Keratinocyte (primary cell): ENCODE measurements at regions not wholly inside any gene's neighbourhood (a gene's known extent, or its start where the extent isn't known, plus 50 kb on each side); places are given as distances from the start of the nearest gene placed in this dataset.

Experiments used
- DNase-seq: peaks from one replicate; pipeline ENCODE4 v3.0.0-alpha.2; 2011; ENCODE audit warnings: low read depth, missing footprints, low spot score
- FAIRE-seq: peaks from 2 replicates; lab custom pipeline; 2011; peaks lifted over from hg19 to GRCh38; lab: Jason Lieb, UNC
- H2AFZ ChIP-seq: 2 replicates; pipeline ENCODE4 v1.6.0; 2012; ENCODE audit warnings: low read length, control low read depth, inconsistent platforms; ENCODE audit not compliant: control insufficient read depth
- H3K27ac ChIP-seq: 2 replicates; pipeline ENCODE4 v1.5.1; 2011; ENCODE audit warnings: low read length; ENCODE audit not compliant: control insufficient read depth, insufficient read depth
- H3K27me3 ChIP-seq: 3 replicates; pipeline ENCODE4 v1.6.0; 2011; ENCODE audit warnings: low read length; ENCODE audit not compliant: control insufficient read depth, insufficient read depth; ENCODE audit errors: extremely low read depth
- H3K36me3 ChIP-seq, 2 experiments: 2 replicates in 1 of 2; 3 replicates in 1 of 2; pipeline ENCODE4 v1.5.1; 2011; ENCODE audit warnings: low read length in 2 of 2, mild to moderate bottlenecking in 1 of 2; ENCODE audit not compliant: control insufficient read depth in 2 of 2, insufficient read depth in 2 of 2; ENCODE audit errors: extremely low read depth in 1 of 2
- H3K4me1 ChIP-seq: 3 replicates; pipeline ENCODE4 v1.5.1; 2011; ENCODE audit warnings: low read length; ENCODE audit not compliant: control insufficient read depth, insufficient read depth; ENCODE audit errors: extremely low read depth
- H3K4me2 ChIP-seq: 3 replicates; pipeline ENCODE4 v1.6.0; 2011; ENCODE audit warnings: low read depth, low read length; ENCODE audit not compliant: control insufficient read depth, insufficient read depth; ENCODE audit errors: extremely low read depth
- H3K4me3 ChIP-seq, 3 experiments: fragments of 200-600 bp in 1 of 3; sonication (generic) in 1 of 3; 2 replicates in 2 of 3; 3 replicates in 1 of 3; pipeline ENCODE4 v1.5.1; 2011 to 2016; ENCODE audit warnings: low read length in 3 of 3, mild to moderate bottlenecking in 3 of 3, control low read depth in 2 of 3, inconsistent platforms in 1 of 3, low read depth in 1 of 3, mixed read lengths in 1 of 3, mixed run types in 1 of 3, moderate library complexity in 1 of 3; ENCODE audit not compliant: control insufficient read depth in 2 of 3, insufficient read depth in 2 of 3; ENCODE audit errors: extremely low read depth in 1 of 3
- H3K79me2 ChIP-seq: 2 replicates; pipeline ENCODE4 v1.6.0; 2012; ENCODE audit warnings: low read length; ENCODE audit not compliant: control insufficient read depth, insufficient read depth
- H3K9ac ChIP-seq: 3 replicates; pipeline ENCODE4 v1.6.0; 2011; ENCODE audit warnings: low read length; ENCODE audit not compliant: control insufficient read depth, insufficient read depth; ENCODE audit errors: extremely low read depth
- H3K9me1 ChIP-seq: 3 replicates; pipeline ENCODE4 v1.6.0; 2011; ENCODE audit warnings: low read length; ENCODE audit not compliant: control insufficient read depth, insufficient read depth; ENCODE audit errors: extremely low read depth
- H3K9me3 ChIP-seq: 2 replicates; pipeline ENCODE4 v1.5.1; 2012; ENCODE audit warnings: low read depth, low read length; ENCODE audit not compliant: control insufficient read depth
- H4K20me1 ChIP-seq: 3 replicates; pipeline ENCODE4 v1.6.0; 2011; ENCODE audit warnings: low read length; ENCODE audit not compliant: control insufficient read depth, insufficient read depth; ENCODE audit errors: extremely low read depth
- CTCF ChIP-seq, 3 experiments: IDR thresholded peaks in 1 of 3; conservative IDR thresholded peaks in 1 of 3; optimal IDR thresholded peaks in 1 of 3; 2 replicates in 2 of 3; 3 replicates in 1 of 3; pipeline versions ENCODE3 to v1.5.1; 2011; ENCODE audit warnings: low read length in 3 of 3, mild to moderate bottlenecking in 3 of 3, moderate library complexity in 2 of 3, control low read depth in 1 of 3, inconsistent platforms in 1 of 3; ENCODE audit not compliant: insufficient read depth in 2 of 3; ENCODE audit errors: extremely low read depth in 1 of 3
- EZH2 ChIP-seq: IDR thresholded peaks from one replicate; pipeline ENCODE4 v1.6.1; 2012; ENCODE audit warnings: inconsistent platforms, mild to moderate bottlenecking, low read length, moderate library complexity
- dilution Hi-C: fragments of 300-500 bp; cut with MboI; formaldehyde crosslinking; loops from one replicate; pipeline ENCODE4 v1.7.0; 2020; ENCODE audit warnings: low sequenced_read_pairs; ENCODE audit not compliant: extremely low pct_ligation_motif_present

GRCh38 chr6:170178561-170179477 is 112.1 kb downstream of the DLL1 start:
- Histone ChIP-seq H3K4me3 (no peak overlapping the region), H3K27me3 (no peaks in the 10 kb centered on the region), H3K9me3 (peaks cover 27% of the 10 kb centered on the region), H3K36me3 (no peaks in the 10 kb centered on the region), H3K9ac (peak overlapping the region; percentile 51), H2AFZ (peak overlapping the region; percentile 50), H3K4me1 (peaks cover 28% of the 10 kb centered on the region), H4K20me1 (no peaks in the 10 kb centered on the region), H3K9me1 (no peaks in the 10 kb centered on the region), H3K4me2 (peak overlapping the region; percentile 19), H3K27ac (peak overlapping the region; percentile 68), H3K79me2 (no peaks in the 10 kb centered on the region)
- DNase-seq (peak; percentile 65), FAIRE-seq (peak; percentile 96)
- TF ChIP-seq EZH2: no peak
- dilution Hi-C loops: no loop called here

DNA sequence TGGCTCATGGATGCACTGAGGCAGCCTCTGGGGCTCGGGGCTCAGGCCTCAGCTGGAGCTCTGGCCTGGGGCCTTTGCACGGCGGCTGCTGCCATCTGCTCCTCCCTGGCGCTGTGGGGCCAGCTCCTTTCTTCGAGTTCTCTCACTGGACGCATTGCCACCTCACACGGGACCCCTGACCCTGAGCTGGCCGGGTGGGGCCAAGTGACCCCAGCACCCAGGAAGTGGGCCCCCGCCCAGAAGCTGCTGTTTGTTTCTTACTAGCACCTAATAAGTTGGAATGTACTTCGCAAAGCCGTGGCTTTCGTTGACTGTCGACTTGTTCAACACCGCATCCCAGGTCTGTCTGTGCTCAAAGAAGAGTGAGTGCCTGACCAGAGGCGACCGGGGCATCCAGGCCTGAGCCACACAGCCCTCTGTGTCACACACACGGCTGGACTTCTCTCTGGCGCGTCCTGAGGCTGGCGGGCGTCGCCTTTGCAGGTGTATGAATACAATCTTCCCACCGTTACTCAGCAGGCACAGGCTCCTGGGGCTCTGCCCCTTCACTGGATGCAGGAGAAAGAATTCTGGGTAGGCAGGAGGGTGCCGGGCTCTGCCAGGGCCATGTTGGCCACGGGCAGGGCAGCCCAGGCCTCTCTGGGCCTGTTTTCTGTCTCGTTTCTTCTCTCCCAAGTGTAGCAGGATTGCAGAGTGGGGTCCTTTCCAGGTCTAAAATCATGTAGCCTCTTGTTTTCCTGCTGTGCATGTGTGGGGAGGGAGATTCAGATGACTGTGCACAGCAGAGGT is 112.9 kb downstream of the DLL1 start:
- no peaks in the 10 kb centered on the region for H3K79me2 ChIP-seq
- H2AFZ ChIP-seq: no peak overlapping the region
- no peak overlapping the region for H3K4me3 ChIP-seq
- peak overlapping the region; percentile 51 for H3K9ac ChIP-seq
- no peaks in the 10 kb centered on the region for H3K27me3 ChIP-seq
- TF ChIP-seq EZH2 (no peak), CTCF (optimal IDR thresholded peaks at IDR 0.05 in 1 of 3, IDR thresholded peaks at IDR 0.05 in 1 of 3, conservative IDR thresholded peaks at IDR 0.05 in 1 of 3; ENCODE audit: extremely low read depth in 1 of 3, insufficient read depth in 2 of 3, low read length in 3 of 3) (no peak)
- no peaks in the 10 kb centered on the region for H3K9me1 ChIP-seq
- dilution Hi-C loops: no loop called here
- H3K27ac ChIP-seq: peak overlapping the region; percentile 68
- no peaks in the 10 kb centered on the region for H4K20me1 ChIP-seq
- DNase-seq (no peak), FAIRE-seq (no peak)
- H3K36me3 ChIP-seq: no peaks in the 10 kb centered on the region
- peak overlapping the region; percentile 19 for H3K4me2 ChIP-seq
- peaks cover 21% of the 10 kb centered on the region for H3K9me3 ChIP-seq
- peaks cover 28% of the 10 kb centered on the region for H3K4me1 ChIP-seq
